ENCODE measurements at regions not wholly inside any gene's neighbourhood (a gene's known extent, or its start where the extent isn't known, plus 50 kb on each side); places are given as distances from the start of the nearest gene placed in this dataset.

DNA sequence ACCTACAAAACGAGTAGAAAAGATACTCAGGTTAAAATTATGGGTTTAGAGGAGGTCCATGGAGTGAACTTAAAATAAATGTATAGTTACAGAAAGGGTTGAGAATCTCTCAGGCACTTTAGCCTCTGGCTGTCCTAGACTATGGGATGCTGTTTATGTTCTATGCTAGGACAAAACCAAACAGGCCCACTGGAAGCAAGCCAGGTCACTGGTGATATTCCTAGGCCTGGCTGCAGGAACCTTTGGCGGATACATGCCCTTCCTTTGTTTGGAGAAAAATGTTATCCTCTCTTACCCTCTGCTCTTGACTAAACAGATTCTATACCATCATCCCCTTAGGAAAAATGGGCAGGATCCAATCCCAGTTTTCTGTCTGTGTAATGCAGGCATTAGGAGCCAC lies 90.7 kb upstream of the DUSP10 start:
- Histone ChIP-seq H3K36me3 (replicated peaks in 1 of 2; ENCODE audit: insufficient read depth in 1 of 2, low read depth in 2 of 2) (no peaks in the 10 kb centered on the region), H3K27me3 (no peaks in the 10 kb centered on the region), H3K4me3 (no peak overlapping the region), H3K27ac (no peak overlapping the region), H3K4me1 (no peaks in the 10 kb centered on the region), H3K9me3 (no peaks in the 10 kb centered on the region)
- DNase-seq (no peak), ATAC-seq (no peak)
- TF ChIP-seq, protein P1, sequence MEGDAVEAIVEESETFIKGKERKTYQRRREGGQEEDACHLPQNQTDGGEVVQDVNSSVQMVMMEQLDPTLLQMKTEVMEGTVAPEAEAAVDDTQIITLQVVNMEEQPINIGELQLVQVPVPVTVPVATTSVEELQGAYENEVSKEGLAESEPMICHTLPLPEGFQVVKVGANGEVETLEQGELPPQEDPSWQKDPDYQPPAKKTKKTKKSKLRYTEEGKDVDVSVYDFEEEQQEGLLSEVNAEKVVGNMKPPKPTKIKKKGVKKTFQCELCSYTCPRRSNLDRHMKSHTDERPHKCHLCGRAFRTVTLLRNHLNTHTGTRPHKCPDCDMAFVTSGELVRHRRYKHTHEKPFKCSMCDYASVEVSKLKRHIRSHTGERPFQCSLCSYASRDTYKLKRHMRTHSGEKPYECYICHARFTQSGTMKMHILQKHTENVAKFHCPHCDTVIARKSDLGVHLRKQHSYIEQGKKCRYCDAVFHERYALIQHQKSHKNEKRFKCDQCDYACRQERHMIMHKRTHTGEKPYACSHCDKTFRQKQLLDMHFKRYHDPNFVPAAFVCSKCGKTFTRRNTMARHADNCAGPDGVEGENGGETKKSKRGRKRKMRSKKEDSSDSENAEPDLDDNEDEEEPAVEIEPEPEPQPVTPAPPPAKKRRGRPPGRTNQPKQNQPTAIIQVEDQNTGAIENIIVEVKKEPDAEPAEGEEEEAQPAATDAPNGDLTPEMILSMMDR (IDR thresholded peaks at IDR 0.05): no peak
- TF ChIP-seq POLR2A (IDR thresholded peaks at IDR 0.05): no peak
- WGBS, 2 donors: 77 to 80% methylated on average over 2 of the region's 2 CpGs
- intact Hi-C loops (cut with DNase I): no loop called here

DNA sequence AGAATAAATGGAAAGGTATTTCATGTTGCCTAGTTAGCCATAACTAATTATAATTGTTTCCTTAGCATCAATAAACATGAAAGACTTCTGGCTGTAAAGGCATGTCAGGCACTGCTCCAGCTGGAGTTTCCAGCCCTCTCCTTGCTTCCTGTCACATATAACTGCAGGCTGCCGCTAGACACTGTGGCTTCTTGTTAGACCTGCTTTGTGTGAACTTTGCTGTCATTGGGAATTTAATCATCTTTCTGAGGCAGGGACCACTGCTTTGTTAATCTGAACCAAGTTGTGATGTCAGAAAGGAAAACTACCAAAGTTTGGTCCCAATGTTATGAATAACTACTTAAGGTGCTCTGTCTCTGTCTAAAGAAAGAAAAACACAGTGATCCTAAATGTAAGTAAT lies 90.3 kb upstream of the DUSP10 start:
- TF ChIP-seq, protein P1 (IDR thresholded peaks at IDR 0.05): no peak
- no peak for TF ChIP-seq POLR2A (IDR thresholded peaks at IDR 0.05)
- Histone ChIP-seq H3K27me3 (no peaks in the 10 kb centered on the region), H3K36me3 (replicated peaks in 1 of 2; ENCODE audit: insufficient read depth in 1 of 2, low read depth in 2 of 2) (no peaks in the 10 kb centered on the region), H3K9me3 (no peaks in the 10 kb centered on the region), H3K4me1 (no peaks in the 10 kb centered on the region), H3K4me3 (no peak overlapping the region), H3K27ac (no peak overlapping the region)
- DNase-seq: no peak
- WGBS, 2 donors: 55 to 74% methylated on average over 1 of the region's 1 CpG
- intact Hi-C loops (cut with DNase I): no loop called here
- no peak for ATAC-seq

DNA sequence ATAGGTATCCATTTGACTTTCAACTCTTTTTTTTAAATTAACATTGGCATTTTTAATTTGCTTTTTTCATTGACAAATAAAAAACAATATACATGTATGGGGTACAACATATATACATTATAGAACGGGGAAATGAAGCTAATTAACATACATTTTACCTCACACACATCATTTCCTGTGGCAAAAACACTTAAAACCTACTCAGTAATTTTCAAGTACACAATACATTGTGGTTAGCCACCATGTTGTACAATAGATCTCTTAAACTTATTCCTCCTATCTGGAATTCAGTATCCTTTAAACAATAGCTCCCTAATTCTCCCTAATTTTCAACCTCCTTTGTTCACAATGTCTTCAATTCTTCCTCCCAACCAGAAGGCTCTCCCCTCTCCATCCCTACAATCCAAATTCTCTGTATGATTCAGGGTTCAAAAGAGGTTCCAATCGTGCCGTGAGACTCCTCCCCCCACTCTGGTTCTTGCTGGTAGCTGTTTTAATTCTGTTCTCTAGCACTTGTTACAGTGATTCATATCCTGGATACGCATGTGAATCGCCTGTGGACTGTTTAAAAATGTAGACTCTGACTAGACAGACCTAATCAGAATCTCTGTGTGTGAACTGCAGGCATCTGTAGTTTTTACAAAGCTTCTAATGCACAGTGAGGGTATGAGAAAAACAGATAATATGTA lies 87.6 kb upstream of the DUSP10 start:
- H3K4me3 ChIP-seq: no peak overlapping the region
- H3K9me3 ChIP-seq: no peaks in the 10 kb centered on the region
- 53 to 69% methylated on average over 5 of the region's 5 CpGs for WGBS, 2 donors
- intact Hi-C loops (cut with DNase I): no loop called here
- no peak overlapping the region for H3K27ac ChIP-seq
- no peaks in the 10 kb centered on the region for H3K27me3 ChIP-seq
- ATAC-seq (no peak), DNase-seq (no peak)
- no peaks in the 10 kb centered on the region for H3K36me3 ChIP-seq (replicated peaks in 1 of 2; ENCODE audit: insufficient read depth in 1 of 2, low read depth in 2 of 2)
- no peaks in the 10 kb centered on the region for H3K4me1 ChIP-seq
- TF ChIP-seq POLR2A (IDR thresholded peaks at IDR 0.05): no peak
- TF ChIP-seq, protein P1 (IDR thresholded peaks at IDR 0.05): no peak

DNA sequence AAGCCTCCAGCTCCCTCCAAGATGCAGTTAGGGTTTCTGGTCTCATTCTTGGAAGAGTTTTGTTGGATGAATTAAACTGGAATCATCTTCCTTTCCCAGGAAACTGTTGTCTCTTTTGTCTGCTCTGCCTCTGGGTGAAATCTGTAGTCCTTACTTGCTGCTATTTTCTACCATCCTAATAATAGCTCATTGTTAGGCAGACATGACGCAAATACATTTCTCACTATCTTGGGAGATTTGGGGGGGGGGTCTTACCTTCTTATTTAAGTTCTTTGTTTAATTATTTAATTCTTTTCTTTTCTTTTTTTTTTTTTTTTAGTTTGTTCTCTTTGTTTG lies 85.4 kb upstream of the DUSP10 start:
- WGBS, 2 donors: 83 to 96% methylated on average over 1 of the region's 1 CpG
- no peak for DNase-seq
- no peak overlapping the region for H3K27ac ChIP-seq
- no peaks in the 10 kb centered on the region for H3K4me1 ChIP-seq
- TF ChIP-seq, protein P1 (IDR thresholded peaks at IDR 0.05): no peak
- no peak for TF ChIP-seq POLR2A (IDR thresholded peaks at IDR 0.05)
- H3K36me3 ChIP-seq (replicated peaks in 1 of 2; ENCODE audit: insufficient read depth in 1 of 2, low read depth in 2 of 2): no peaks in the 10 kb centered on the region
- H3K9me3 ChIP-seq: no peaks in the 10 kb centered on the region
- intact Hi-C loops (cut with DNase I): no loop called here
- no peak overlapping the region for H3K4me3 ChIP-seq
- H3K27me3 ChIP-seq: no peaks in the 10 kb centered on the region
- no peak for ATAC-seq

DNA sequence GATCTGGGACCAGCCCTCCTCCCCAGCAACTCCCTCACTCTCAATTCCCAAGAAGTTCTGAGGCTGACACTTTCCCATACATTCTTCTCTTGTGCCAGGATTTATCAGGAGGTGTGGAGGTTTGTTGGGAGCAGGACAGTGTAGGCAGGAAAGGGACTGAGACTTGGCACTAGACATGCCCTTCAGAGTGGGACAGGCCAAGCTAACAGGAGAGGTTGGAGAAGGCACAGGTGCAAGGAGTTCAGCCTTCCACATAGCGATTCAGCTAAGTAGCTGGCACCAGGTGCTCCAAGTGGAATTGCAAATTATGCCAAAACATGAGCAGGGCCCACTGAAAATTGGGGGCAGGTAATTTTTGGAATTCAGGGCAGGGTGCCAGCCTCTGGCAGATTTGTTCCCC lies 83.0 kb upstream of the DUSP10 start:
- Histone ChIP-seq H3K36me3 (replicated peaks in 1 of 2; ENCODE audit: insufficient read depth in 1 of 2, low read depth in 2 of 2) (no peaks in the 10 kb centered on the region), H3K4me1 (no peaks in the 10 kb centered on the region), H3K4me3 (no peak overlapping the region), H3K27me3 (no peaks in the 10 kb centered on the region), H3K9me3 (no peaks in the 10 kb centered on the region), H3K27ac (no peak overlapping the region)
- no peak for ATAC-seq
- TF ChIP-seq POLR2A (IDR thresholded peaks at IDR 0.05): no peak
- intact Hi-C loops (cut with DNase I): no loop called here
- DNase-seq: peak in 1 of 4 donors; percentile 16
- 25 to 61% methylated on average over 1 of the region's 1 CpG for WGBS, 2 donors
